HG02610 (cell line): ENCODE measurements at regions not wholly inside any gene's neighbourhood (a gene's known extent, or its start where the extent isn't known, plus 50 kb on each side); places are given as distances from the start of the nearest gene placed in this dataset.

Source experiments
- ATAC-seq: cut with Tn5 transposase; IDR thresholded peaks from one replicate; pipeline ENCODE4 v1.9.1; 2021; ENCODE audit warnings: mild to moderate bottlenecking, moderate library complexity; ENCODE audit not compliant: unreplicated experiment

DNA sequence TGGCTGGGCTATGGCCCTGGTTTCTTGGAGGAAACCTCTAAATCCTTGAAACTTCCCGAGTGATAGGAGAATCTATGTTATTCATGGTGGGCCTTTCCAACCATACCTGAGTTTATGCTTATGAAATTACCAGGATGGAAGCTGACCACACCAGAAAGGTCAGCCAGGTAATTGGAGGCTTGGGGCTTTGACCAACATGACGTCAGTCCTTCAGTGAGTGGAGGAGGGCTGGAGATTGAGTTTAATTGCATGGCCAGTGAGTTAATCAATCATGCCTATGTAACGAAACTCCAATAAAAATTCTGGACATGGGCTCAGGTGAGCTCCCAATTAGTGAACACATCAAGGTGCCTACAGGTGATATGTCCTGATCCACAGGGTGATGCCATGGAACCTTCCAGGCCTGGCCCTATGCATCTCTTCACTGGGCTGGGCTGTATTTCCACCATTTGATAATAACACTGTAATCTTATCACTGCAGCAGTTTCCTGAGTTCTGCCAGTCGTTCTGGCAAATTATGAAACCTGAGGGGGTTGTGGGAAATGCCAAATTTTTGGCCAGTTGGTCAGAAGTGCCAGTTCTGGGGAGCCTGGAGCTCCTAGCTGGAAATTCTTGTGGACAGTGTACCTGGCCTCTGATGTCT lies 106.5 kb downstream of the CDH26 start:
- ATAC-seq: no peak

DNA sequence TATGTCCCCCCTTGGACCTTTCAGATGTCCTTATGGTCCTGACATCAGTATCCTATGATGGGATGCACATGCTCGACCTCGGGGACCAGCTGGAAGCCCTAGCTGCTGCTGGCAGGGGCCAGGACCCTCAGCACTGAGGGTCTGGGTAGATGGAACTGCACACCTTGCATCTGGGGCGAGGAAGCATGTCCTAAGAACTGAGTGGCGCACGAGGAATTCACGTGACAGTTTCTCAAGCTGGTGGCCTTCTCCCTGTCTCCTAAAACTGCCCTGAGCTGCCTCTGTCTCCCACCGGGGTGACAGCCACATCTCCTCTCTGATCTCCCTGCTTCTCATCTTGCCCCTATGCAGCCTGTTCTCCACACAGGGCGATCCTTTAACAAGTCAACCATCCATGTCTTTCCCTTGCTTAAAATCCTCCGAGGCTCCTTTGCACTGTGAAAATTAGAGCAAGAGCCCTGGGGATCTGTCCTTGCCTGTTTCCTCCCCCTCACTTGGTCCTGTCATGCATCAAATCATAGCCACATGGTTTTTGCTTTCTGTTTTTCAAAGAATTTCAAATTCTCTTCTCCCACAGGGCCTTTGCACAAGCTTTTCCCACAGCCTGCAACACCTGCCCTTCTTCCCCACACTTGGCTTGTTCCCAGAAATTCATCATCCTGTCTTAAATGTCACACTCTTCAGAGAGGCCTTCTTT lies 107.7 kb downstream of the CDH26 start:
- no peak for ATAC-seq

DNA sequence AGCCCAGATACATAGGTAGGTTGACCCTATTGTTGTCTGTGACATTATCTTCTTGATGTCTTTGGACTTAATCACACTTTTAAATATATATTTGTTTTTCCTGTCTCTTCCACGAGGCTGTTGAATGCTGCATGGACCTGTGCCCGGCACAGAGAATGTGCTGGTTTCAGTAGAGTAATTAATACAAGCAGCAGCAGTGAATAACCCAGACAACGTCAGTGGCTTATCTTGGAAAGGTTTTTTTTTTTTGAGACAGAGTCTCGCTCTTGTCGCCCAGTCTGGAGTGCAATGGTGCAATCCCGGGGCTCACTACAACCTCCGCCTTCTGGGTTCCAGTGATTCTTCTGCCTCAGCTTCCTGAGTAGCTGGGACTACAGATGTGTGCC lies 108.2 kb downstream of the CDH26 start:
- ATAC-seq: no peak

DNA sequence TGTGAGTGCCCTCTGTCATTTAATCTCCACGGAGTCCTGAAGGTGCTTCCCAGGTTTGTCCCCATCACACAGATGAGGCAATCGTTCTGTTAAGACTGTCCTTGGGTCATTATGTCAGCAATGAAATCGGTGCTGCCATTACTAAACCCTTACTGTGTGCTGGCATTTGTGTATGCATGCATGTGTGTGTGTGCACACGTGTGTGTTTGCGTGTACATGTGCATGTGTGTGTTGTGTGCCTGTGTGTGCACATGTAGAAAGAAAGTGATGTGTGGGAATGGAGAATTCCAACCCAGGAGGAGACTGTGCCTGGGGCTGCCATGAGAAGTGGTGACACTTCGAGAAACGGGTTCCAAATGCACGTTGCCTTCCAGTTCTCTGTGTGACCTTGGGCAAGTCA lies 110.3 kb downstream of the CDH26 start:
- ATAC-seq: no peak

DNA sequence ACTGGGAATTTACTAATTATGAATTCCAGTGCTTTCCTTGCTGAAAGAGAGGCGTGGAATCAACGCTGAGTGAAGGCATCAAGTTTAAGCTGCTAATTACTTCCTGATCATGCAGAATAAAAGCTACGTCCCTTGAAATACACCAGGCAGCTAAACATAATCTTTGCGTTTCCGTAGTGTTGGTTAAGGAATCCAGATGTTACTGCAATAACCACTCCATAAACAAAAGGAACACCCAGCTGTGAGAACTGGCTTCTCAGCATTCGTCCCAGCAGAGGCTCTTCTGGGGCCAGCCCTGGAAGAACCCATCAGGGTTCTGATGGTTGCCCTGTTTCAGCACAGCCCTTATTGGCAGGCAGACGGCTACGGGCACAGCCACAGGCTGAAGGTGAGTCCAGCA lies 111.4 kb downstream of the CDH26 start:
- ATAC-seq: no peak

DNA sequence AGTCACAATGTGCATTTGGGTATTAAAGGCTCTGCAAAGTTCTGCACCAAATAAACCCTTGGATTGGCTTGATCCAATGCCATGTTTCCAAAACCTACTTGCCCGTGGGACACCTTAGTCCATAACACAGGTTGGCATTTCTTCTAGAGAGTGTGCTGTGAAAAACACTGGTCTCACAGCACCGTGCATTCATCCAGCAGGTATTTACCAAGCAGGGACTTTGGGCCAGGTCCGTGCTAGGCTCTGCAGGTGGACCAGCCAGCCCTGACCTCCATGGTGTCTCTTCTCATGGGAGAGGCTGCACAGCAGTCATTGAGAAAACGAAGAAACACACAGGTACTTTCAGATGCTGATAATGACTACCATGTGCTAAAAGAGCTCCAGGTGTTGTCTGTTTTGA lies 112.6 kb downstream of the CDH26 start:
- ATAC-seq: no peak

DNA sequence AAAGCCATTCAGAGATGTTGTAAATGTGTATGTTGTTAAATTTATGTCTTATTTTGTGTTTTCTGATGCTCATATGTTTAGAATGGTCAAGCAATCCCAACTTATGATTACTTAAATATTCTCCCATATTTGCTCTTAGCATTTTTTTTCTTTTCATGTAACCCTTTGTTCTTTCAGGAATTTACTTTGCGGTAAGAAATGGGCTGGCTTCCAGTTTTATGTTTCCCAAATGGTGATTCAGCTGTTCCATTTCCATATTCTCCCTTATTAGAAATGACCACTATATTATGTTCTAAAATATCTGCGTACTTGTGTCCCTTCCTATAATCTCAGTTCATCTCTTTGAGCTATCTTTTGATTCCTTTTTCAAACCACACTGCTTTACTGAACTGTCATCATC lies 113.7 kb downstream of the CDH26 start:
- no peak for ATAC-seq

DNA sequence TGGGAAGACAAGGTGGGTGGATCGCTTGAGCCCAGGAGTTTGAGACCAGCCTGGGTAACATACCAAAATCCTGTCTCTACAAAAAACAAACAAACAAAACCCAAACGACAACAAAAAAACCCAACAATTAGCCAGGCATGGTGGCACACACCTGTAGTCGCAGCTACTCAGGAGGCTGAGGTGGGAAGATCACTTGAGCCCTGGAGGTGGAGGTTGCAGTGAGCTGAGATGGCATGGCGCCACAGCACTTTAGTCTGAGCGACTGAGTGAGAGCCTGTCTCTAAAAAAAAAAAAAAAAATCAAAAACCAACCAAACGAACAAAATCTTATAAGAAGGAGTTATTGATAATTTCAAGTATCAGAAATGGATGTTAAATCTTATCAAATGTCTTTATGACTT lies 114.9 kb downstream of the CDH26 start:
- no peak for ATAC-seq

DNA sequence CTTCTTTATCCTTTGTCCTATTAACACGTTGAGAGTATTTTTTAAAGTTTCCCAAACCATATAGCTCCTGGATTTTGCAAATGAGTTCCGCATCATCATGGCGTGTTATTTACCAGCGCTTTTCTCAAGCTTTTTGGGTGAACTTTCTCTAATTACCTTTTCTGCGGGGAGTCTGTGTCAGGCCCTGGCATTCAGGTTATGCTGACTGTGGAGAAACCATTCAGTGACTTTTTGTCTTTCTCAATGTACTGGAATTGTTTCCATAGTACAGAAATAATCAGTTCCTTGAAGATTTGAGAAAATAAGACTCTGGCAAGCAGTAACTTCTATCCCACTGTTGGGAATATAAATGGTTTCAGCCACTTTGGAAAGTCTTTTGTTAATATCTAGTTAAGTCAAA lies 115.3 kb downstream of the CDH26 start:
- no peak for ATAC-seq

DNA sequence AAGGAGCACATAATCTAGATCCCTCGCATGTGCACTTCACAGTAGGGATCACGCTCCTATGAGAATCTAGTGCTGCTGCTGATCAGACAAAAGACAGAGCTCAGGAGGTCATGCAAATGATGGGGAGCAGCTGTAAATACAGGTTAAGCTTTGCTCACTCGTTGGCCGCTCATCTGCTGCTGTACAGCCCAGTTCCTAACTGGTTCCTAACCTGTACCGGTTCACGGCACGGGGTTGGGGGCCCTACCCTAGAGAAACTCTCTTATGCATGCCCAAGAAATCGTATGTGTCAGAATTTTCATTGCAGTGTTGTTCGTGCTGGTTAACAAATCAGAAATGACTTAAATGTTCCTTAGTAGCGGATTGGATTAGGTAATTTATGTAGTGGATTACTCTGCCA lies 116.1 kb downstream of the CDH26 start:
- no peak for ATAC-seq

DNA sequence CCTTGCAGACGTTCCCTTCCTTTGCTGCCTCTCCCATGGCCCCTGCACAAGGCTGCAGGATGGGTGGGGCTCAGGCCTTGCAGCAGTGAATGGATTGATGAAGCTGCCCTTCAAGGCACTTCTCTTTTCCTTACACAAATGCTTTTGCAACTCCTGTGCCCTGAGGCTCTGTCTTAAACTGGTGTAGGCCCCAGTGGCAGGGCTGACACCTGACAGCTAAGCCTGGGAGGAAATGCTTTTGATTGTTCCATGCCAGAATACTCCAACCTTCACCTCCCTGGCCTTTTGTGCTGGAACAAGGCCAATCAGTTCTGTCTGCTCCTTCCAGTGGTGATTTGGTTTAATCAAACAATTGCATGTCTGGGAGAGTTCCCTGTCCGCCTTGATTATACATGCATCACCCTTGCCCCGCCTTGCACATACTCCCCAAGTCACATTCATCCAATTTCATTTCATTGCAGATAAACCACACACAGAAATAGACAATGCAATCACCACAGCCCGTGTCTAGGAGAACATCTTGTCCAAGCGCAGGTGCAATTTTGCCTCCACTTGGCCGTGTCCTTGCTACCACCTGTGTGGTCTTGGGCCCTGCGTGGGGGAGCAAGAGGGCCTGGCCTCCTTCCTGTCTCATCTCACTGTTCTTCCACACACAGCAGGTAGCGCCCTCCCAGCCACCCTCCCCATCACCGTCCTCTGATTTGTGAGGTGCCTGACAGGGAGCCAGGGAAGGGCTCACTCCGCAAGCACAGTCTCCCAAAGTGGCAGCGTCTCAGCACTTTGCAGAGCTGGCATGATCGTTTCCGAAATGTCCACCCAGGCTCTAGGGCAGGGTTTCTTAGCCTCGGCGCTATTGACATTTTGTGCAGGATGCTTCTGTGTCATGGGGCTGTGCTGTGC lies 120.4 kb downstream of the CDH26 start:
- no peak for ATAC-seq

DNA sequence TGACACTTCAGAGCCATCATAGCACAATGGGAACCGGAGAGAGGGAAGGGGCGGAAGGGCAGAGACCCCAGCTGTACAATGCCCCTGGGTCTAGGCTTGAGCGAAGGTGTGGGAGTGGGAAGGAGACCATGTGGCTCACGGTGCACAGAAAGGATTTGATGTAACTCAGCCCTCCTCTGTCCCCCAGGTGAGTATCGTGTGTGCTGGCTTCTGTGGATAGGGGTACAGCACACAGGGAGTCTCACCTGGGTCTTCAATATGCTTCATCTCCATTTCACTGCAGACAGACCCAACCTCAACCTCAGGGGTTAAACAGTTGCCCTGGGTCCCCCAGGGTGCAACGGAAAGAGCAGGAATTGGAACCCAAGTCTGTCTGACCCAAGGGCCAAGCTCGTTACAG lies 122.2 kb downstream of the CDH26 start:
- ATAC-seq: no peak

DNA sequence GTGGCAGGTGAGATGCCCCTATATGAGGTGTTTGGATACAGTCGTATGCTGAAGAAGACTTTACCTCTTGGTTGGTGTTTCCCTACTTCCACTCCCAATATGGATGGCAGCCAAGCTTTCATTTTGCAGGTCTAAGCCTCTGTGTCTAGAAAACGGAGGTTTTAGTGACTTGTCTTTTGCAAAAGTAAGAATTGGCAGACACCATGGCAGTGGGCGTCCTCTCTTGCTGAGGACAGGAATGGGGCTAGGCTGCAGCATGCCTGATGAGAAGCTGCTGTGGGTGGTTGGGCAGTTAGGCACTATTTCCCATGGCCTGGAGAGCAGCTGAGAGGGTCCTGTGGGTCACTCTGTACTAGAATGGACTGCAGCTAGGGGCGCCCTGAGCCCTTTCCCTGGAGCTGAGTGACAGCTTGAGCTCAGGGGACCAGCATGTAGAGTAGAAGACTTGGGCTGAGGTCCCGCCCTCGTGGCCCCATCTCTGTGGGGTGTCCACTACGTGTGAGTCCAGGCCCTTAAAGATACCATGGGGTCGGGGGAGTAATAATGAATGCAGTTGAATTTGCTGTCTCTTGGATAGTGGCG lies 127.4 kb downstream of the CDH26 start:
- ATAC-seq: no peak

DNA sequence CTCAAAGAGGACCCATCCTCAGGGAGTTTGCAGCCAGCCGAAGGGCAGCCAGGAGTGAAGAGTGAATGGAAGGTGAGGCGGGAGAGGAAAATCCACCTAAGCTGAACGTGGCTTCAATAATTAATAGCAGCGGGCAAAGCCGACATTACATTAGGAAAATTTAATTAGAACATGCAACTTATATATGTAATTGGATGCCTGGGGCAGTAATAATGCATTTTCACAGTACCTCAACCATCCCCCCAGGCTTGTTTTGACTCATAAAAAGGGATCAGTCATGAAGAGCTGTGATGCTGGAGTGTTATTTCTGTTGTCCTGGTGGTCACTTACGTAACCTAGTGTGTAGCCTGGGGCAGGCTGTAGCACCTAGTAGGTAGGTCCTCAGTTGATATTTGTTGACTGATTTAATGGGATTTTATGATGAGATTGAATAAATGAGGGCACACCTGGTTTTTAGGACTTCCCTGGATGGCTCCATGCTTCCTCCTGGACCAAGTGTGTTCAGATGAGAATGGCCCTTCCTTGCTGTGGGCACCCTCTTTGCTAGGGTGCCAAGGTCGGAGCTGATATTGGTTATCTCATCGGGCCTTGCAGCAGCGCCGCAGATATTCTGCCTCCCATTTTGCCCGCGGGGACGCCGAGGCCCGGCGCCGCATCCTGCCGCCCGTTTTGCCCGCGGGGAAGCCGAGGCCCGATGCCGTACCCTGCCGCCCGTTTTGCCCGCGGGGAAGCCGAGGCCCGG lies 128.8 kb downstream of the CDH26 start:
- ATAC-seq: no peak

DNA sequence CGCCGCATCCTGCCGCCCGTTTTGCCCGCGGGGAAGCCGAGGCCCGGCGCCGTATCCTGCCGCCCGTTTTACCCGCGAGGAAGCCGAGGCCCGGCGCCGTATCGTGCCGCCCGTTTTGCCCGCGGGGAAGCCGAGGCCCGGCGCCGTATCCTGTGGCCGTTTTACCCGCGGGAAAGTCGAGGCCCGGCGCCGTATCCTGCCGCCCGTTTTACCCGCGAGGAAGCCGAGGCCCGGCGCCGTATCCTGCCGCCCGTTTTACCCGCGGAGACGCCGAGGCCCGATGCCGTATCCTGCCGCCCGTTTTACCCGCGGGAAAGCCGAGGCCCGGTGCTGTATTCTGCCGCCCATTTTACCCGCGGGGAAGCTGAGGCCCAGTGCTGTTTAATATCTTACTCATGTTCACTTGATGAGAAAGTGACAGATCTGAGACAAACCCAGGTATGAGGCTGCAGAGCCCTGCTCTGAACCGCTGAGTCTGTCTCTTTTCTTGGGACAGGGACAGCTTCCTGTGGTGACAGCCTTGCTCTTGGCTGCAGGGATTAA lies 129.4 kb downstream of the CDH26 start:
- ATAC-seq: no peak

DNA sequence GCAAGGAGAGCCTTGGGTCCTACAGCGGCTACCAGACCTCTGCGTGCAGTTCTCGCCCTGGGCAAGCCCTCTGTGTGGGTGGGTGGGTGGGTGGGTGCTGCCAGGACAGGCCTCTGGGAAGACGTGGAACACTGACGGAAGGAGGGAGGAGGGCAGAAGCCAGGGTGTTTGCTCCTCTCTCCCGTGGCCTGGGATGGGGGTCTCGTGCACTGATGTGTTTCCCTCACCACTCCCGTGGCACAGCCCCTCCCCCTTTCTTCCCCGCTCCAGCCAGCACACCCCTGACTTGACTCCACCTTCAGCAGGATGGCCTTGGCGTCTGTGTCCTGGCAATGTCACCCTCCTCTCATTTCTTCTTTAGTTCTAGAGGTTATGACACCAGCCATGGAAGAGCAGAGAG lies 130.0 kb downstream of the CDH26 start:
- ATAC-seq: no peak

DNA sequence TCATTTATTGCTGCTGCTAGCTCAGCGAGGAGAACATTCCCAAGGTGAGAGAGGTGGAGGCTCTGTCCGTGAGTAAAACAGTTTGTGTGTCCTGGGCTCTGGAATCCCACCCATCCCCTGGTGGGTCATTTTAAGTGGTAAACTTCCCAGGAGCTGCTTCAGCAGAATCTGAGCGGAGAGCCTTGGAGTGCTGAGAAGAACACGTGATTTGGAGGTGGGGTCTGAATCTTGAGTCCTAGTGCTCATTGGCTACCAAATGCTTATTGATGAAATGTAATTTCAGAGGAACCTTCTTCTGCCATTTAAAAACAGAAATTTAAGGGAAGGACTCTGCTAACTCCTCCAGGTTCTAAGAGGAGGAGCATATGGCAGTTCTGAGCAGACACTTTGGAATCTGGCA lies 132.4 kb downstream of the CDH26 start:
- ATAC-seq: no peak

DNA sequence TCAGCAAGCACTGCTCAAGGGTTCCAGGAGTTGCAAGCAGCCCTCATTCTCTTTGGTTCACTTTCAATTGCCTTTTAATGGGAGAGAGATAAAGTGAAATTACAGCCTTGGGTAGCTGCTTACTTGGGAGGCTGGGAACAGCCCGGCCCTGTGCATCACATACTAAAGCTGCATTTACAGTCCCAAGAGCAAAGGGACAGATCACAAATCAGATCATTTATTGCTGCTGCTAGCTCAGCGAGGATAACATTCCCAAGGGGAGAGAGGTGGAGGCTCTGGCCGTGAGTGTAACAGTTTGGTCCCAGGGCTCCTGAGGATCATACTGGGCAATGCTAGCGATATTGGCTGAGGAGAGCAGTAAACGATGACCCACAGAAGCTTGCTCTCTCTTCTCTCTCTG lies 133.1 kb downstream of the CDH26 start:
- ATAC-seq: no peak

DNA sequence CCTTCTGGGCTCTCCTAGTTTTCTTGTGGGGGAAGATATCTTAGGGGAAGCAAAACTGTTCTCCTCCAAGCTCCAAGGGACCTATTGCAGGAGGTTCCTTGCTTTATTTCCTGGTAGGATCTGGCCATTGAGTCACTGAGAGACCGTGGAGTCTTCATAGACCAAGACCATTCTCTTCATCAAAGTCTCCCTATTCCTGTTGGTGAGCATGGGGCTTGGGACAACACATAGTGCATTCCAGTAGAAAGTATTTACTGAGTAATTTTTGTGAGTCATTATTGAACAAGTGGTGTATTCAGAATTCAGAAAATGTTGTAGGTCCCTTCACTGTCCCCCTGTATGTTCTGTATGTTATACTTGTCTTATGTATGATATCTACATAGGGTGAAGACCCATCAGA lies 133.6 kb downstream of the CDH26 start:
- ATAC-seq: no peak

DNA sequence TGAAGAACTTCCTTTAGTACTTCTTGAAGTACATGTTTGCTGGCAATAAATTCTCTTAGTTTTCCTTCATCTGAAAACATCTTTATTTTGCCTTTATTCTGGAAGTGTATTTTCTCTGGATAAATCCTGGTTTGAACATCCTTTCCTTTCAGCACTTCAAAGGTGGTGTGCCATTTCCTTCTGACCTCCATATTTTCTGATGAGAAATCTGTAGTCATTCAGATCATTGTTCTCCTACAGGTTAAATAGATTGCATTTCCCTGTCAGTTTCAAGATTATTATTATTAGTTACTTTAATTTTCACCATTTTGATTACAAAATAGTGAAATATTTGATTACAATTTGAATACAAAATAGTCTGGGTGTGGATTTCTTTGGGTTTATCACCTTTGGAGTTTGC lies 134.5 kb downstream of the CDH26 start:
- ATAC-seq: no peak

DNA sequence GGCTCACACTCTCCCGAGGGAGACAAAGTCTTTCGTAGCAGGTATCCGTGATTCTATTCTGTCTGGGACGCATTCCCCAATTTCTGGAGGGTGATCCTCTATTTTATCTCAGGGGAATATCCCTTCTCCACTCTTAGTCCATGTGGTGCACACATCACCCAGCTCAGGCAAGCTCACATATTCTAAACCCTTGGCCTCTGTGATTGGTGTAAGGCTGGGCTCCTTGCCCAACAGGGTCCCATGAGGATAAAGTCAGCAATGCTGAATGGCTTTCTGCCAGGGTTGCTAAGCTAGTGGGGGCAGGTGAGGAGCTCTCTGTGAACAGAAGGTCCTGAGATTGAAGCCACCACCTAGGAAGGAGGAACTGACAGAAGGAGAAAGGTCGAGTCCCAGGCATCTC lies 137.2 kb downstream of the CDH26 start:
- ATAC-seq: no peak
